22Rv1 (cell line): ENCODE measurements at regions not wholly inside any gene's neighbourhood (a gene's known extent, or its start where the extent isn't known, plus 50 kb on each side); places are given as distances from the start of the nearest gene placed in this dataset.

Experiments used
- H3K27ac ChIP-seq: fragments of 450-650 bp; 2 replicates; pipeline ENCODE4 v1.5.1; 2017
- ZFX ChIP-seq: fragments of 450-650 bp; IDR thresholded peaks from 2 replicates; pipeline ENCODE4 v1.6.1; 2017; ENCODE audit warnings: antibody characterized with exemption, borderline replicate concordance
- TF ChIP-seq, protein P1 (sequence below): fragments of 450-650 bp; IDR thresholded peaks from 2 replicates; pipeline ENCODE4 v1.5.1; 2017; ENCODE audit warnings: mild to moderate bottlenecking

DNA sequence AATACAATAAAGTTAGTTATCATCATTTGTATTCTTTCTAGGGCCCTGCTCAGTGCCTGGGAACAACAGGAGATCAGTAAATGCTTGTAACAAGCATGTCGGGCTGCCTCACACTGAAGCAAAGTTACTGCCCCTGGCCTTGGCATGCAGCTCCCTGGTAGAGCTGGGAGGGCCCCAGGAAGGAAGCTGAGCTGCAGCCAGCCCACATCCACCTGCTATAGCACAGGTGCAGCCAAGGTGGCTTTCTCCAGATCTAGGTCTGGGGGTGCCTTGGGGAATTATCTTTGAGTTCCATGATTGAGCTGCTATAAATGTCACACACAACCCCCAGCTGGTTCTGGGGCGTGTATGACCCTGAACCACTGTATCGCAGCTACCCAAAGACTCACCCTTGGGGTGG lies 293.4 kb upstream of the MSX2 start:
- TF ChIP-seq ZFX, result no peak
- TF ChIP-seq, protein P1, sequence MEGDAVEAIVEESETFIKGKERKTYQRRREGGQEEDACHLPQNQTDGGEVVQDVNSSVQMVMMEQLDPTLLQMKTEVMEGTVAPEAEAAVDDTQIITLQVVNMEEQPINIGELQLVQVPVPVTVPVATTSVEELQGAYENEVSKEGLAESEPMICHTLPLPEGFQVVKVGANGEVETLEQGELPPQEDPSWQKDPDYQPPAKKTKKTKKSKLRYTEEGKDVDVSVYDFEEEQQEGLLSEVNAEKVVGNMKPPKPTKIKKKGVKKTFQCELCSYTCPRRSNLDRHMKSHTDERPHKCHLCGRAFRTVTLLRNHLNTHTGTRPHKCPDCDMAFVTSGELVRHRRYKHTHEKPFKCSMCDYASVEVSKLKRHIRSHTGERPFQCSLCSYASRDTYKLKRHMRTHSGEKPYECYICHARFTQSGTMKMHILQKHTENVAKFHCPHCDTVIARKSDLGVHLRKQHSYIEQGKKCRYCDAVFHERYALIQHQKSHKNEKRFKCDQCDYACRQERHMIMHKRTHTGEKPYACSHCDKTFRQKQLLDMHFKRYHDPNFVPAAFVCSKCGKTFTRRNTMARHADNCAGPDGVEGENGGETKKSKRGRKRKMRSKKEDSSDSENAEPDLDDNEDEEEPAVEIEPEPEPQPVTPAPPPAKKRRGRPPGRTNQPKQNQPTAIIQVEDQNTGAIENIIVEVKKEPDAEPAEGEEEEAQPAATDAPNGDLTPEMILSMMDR, result no peak
- H3K27ac ChIP-seq, result no peak overlapping the region

DNA sequence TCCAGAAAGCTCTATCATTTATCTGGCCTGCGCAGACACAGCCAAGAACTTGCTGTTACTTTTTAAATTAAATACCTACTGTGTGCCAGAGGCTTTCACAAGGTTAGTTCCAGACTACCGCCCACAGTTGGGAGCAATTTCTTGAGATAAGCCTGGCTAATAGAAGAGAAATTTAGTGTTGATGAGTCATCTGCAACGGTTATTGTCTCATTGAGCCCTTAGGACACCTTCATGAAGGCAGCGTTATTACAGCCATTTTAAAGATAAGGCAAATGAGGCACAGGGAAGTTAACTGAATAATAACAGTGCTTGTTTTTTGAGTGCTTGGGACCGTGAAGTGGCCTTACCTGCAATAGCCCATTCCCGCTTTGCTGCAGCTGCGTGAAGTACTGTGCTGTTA lies 292.9 kb upstream of the MSX2 start:
- TF ChIP-seq, protein P1, result no peak
- TF ChIP-seq ZFX, result no peak
- H3K27ac ChIP-seq, result no peak overlapping the region

DNA sequence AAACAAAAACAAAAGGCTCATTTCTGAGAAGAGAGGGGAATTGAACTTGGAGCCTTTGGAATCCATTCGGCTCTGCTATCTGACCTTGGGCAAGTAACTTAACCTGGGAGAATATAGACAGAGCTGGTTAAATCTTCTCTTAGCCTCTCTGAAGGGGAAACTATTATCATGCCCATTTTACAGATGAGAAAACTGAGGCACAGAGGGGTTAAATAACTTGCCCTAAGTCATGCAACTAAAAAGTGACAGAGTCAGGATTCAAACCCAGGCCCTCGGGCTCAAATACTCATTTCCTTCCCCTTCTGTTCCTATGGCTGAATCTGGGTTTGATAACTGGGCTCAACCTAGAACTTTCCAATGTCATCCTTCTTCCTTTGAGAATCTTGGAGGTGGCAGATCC lies 291.3 kb upstream of the MSX2 start:
- no peak overlapping the region for H3K27ac ChIP-seq
- TF ChIP-seq, protein P1, result no peak

DNA sequence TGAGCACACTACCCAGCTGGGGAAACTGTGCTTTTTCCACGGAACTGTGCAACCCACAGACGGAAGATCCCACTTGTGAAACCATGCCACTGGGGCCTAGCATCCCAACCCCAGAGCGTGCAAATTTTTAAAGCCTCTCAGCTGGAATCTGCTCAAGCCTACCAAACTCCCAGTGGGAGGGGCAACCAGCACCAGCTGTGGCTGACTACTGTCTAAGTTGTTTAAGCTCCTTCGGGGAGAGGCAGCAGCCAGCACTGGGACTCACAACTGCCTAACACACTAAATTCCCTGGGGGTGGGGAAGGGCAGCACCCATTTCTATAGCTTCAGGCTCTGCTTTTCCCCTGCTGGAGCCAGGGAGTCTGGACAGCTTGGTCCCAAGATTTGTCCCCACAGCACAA lies 287.6 kb upstream of the MSX2 start:
- no peak for TF ChIP-seq ZFX
- no peak overlapping the region for H3K27ac ChIP-seq

DNA sequence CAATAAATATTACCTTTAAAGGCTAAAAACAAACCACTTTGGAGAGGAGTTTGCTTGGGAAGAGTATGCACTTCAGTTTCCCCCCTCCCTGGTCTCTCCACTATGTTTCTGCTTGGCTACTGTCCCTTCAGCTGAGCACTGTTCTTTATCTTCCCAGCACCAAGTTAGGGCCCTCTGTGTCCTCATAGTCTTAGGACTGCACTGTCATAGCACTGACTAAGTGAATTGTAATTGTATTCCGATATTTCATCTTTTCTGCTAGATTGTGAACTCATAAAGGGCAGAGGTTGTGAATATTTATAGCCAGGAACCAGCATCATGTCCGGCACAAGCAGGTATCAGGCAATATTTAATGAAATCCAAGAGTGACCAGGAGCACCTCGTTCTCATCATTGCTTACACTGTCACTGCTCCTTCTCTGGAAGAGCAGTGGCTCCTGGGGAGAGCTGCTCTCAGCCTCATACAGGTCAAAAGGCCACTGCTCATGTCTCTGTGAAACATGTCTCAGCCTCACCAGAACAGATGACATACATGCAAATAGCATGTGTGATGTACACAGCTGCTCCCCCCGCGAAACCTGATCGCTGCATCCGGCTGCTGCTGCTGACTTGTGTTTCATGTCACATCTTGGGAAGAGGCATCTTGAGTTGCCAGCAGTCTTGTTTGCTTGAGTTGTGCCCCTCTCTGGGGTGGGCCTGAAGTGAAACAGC lies 279.7 kb upstream of the MSX2 start:
- no peak overlapping the region for H3K27ac ChIP-seq
- TF ChIP-seq, protein P1, result no peak
- no peak for TF ChIP-seq ZFX

DNA sequence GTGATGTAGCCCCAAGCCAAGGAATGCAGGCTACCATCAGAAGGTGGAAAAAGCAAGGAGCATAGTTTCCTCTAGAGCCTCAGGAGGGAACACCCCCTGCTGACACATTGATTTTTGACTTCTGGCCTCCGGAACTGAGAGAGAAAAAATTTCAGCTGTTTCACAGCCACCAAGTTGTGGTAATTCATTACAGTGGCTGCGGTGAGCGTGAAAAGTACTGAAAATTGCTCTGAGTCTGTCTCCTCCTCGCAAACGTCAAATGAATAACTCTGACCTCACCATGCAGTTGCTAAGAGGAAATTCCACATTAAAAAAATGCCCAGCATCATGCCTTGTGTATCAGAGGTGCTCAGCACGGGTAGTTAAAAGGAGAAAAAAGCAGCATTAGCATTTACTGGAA lies 277.9 kb upstream of the MSX2 start:
- H3K27ac ChIP-seq, result no peak overlapping the region
- no peak for TF ChIP-seq ZFX
- TF ChIP-seq, protein P1, result no peak

DNA sequence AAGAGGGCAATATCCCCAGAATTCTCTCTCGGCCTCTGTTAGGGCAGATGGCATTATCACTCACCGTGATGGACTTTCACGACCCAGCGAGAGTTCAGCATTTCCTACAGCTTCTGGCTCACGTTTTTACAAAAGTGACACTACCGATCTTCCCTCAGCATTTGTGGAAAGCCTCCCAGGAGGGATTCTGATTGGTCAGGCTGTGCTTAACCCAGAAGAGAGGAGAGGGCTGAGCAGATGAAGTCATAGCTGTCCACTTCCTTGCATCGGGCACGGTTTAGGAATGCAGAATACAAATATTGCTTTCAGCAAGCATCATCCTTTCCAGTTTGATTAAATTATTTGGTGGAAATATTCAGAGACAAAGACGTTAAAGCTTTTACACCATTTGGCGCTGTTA lies 277.4 kb upstream of the MSX2 start:
- TF ChIP-seq ZFX, result no peak
- TF ChIP-seq, protein P1, result no peak
- no peak overlapping the region for H3K27ac ChIP-seq

DNA sequence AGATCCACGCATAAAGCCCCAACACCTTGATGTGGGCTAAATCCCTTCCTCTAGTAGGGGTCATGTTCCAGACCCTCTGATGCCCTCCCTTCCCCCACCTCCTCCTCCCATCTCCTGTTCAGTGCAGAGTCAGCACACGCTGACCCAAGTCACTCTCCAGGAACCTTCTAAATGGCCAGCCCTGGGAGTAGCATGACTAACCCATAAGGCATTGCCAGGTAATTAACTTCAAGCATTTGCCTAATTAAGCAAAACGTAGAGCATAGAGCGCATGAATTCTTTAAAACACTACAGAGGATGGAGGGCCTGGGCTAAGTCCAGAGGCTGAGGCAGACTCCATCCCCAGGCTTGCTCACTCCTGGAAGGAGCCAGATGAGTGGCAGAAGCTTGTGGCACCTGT lies 276.3 kb upstream of the MSX2 start:
- TF ChIP-seq, protein P1, result no peak
- no peak overlapping the region for H3K27ac ChIP-seq
